Panc1 (cell line): ENCODE measurements at regions not wholly inside any gene's neighbourhood (a gene's known extent, or its start where the extent isn't known, plus 50 kb on each side); places are given as distances from the start of the nearest gene placed in this dataset.

Experiments used
- ATAC-seq: fragments of 200-7000 bp; cut with Tn5 transposase; 2 replicates; pipeline ENCODE4 v1.9.1; 2020; ENCODE audit warnings: mild to moderate bottlenecking, moderate library complexity
- BruUV-seq: library from RNA; stranded (reverse); fragments of 400-500 nt; replicated peaks from 2 replicates; lab custom pipeline; 2021; lab: Mats Ljungman, UMichigan
- CTCF ChIA-PET: fragments of 300-600 bp; sonication (Branson Sonifier 250); formaldehyde crosslinking; loops from one replicate; lab custom pipeline; 2022; ENCODE audit warnings: antibody characterized with exemption; lab: Charles Lee
- POLR2A ChIA-PET: fragments of 300-600 bp; sonication (Branson Sonifier 250); formaldehyde crosslinking; loops from one replicate; lab custom pipeline; 2022; ENCODE audit warnings: antibody characterized with exemption; lab: Charles Lee
- DNase-seq: peaks from one replicate; pipeline ENCODE4 v3.0.0-alpha.2; 2010; ENCODE audit warnings: low read depth, low spot score
- H3K27ac ChIP-seq: 2 replicates; pipeline ENCODE4 v1.5.1; 2011; ENCODE audit warnings: mild to moderate bottlenecking, low read length, inconsistent platforms
- H3K27me3 ChIP-seq: fragments of 200-500 bp; sonication (Bioruptor generic); 2 replicates; pipeline ENCODE4 v1.6.0; 2014; ENCODE audit warnings: low read length, inconsistent platforms; ENCODE audit not compliant: control insufficient read depth, insufficient read depth
- H3K36me3 ChIP-seq: fragments of 200-500 bp; sonication (Bioruptor generic); 2 replicates; pipeline ENCODE4 v1.5.1; 2014; ENCODE audit warnings: inconsistent platforms, mild to moderate bottlenecking, low read length, moderate library complexity; ENCODE audit not compliant: control insufficient read depth, insufficient read depth
- H3K4me1 ChIP-seq: 2 replicates; pipeline ENCODE4 v1.5.1; 2011; ENCODE audit warnings: inconsistent platforms, mild to moderate bottlenecking, low read length, moderate library complexity; ENCODE audit not compliant: control insufficient read depth, insufficient read depth
- H3K4me3 ChIP-seq, 2 experiments: 2 replicates each; pipeline ENCODE4 v1.5.1; 2011 to 2012; ENCODE audit warnings: low read depth in 2 of 2, low read length in 2 of 2, mild to moderate bottlenecking in 2 of 2, inconsistent platforms in 1 of 2, moderate library complexity in 1 of 2
- H3K9me3 ChIP-seq: fragments of 200-500 bp; sonication (Bioruptor generic); 2 replicates; pipeline ENCODE4 v1.5.1; 2014; ENCODE audit warnings: low read depth, mild to moderate bottlenecking, inconsistent platforms, low read length, moderate library complexity; ENCODE audit not compliant: control insufficient read depth, insufficient read depth
- CTCF ChIP-seq: fragments of 450-650 bp; IDR thresholded peaks from 2 replicates; pipeline ENCODE4 v1.5.1; 2017; ENCODE audit warnings: mild to moderate bottlenecking
- POLR2AphosphoS5 ChIP-seq: IDR thresholded peaks from 2 replicates; pipeline ENCODE4 v1.6.1; 2012; ENCODE audit warnings: mild to moderate bottlenecking, low read depth, low read length, moderate library complexity
- REST ChIP-seq, 2 experiments: IDR thresholded peaks; 2 replicates each; pipeline ENCODE4 v1.6.1; 2011 to 2012; ENCODE audit warnings: low read depth in 2 of 2, control low read depth in 1 of 2, low read length in 1 of 2, mild to moderate bottlenecking in 1 of 2, moderate library complexity in 1 of 2; ENCODE audit not compliant: insufficient read depth in 1 of 2
- SIN3A ChIP-seq: IDR thresholded peaks from 2 replicates; pipeline ENCODE4 v1.6.1; 2012; ENCODE audit warnings: low read depth, mild to moderate bottlenecking, low read length, moderate library complexity, borderline replicate concordance; ENCODE audit not compliant: insufficient read depth
- TCF7L2 ChIP-seq: IDR thresholded peaks from 2 replicates; pipeline ENCODE4 v1.6.1; 2011; ENCODE audit warnings: mild to moderate bottlenecking, low read depth, low read length, inconsistent platforms
- in situ Hi-C: cut with HindIII; loops from 2 replicates; pipeline ENCODE4 v1.10.0; 2016; ENCODE audit warnings: low sequenced_read_pairs, low pct_unique_long_range_greater_than_20kb
- intact Hi-C: fragments of 100-400 bp; cut with micrococcal nuclease; formaldehyde crosslinking; loops from one replicate; pipeline ENCODE4 v1.10.0; 2022; ENCODE audit not compliant: unreplicated experiment

DNA sequence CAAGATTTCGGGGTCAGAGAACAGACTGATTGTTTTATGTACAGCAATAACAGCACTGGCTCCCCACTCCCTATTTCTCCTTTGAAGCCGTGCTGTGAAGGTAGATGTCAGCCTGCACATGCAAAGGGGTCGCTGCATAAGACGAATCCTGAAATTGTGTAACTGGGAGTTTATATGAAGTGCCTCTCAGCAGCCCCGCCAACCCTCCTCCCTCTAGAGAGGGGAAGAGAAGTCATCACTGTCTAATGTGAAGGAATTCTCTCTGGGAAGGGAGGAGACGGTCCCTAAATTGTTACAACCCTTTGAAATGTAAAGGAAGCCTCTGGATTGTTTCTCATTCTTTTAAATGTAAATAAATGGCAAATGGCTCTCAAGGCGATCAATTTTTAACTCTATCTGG lies 545.3 kb downstream of the PLA2G4A start:
- intact Hi-C loops (no loop called here), in situ Hi-C loops (no loop called here)
- Histone ChIP-seq H3K27me3 (no peaks in the 10 kb centered on the region), H3K4me1 (no peaks in the 10 kb centered on the region), H3K36me3 (no peaks in the 10 kb centered on the region), H3K27ac (no peak overlapping the region), H3K4me3 (no peak overlapping the region), H3K9me3 (no peaks in the 10 kb centered on the region)
- TF ChIP-seq SIN3A = no peak
- no peak for TF ChIP-seq REST (IDR thresholded peaks at IDR 0.05; ENCODE audit: insufficient read depth in 1 of 2, low read depth in 2 of 2, low read length in 1 of 2)
- TF ChIP-seq CTCF = no peak
- no peak for TF ChIP-seq TCF7L2
- ChIA-PET CTCF (no interaction called here), POLR2A (no interaction called here)
- no peak for DNase-seq
- BruUV-seq = no TSS peak
- ATAC-seq = no peak

- no peak overlapping the region for H3K27ac ChIP-seq
- no peaks in the 10 kb centered on the region for H3K4me1 ChIP-seq
- no peak for TF ChIP-seq SIN3A
- TF ChIP-seq REST (IDR thresholded peaks at IDR 0.05; ENCODE audit: insufficient read depth in 1 of 2, low read depth in 2 of 2, low read length in 1 of 2) = no peak
- TF ChIP-seq POLR2AphosphoS5 = no peak
- TF ChIP-seq TCF7L2 = no peak
- TF ChIP-seq CTCF = no peak
- DNase-seq (no peak), ATAC-seq (no peak)
- no peaks in the 10 kb centered on the region for H3K9me3 ChIP-seq
- no peaks in the 10 kb centered on the region for H3K27me3 ChIP-seq
- H3K36me3 ChIP-seq = no peaks in the 10 kb centered on the region
- H3K4me3 ChIP-seq = no peak overlapping the region
- no TSS peak for BruUV-seq
- ChIA-PET CTCF (no interaction called here), POLR2A (no interaction called here)
- intact Hi-C loops (no loop called here), in situ Hi-C loops (no loop called here)
Observed at GRCh38 chr1:187374742-187375141, 546.0 kb downstream of the PLA2G4A start.
